H9 (cell line): ENCODE measurements at regions not wholly inside any gene's neighbourhood (a gene's known extent, or its start where the extent isn't known, plus 50 kb on each side); places are given as distances from the start of the nearest gene placed in this dataset.

ENCODE experiments used
- DNase-seq: peaks from one replicate; pipeline ENCODE4 v3.0.0-alpha.2; 2017
- H2AFZ ChIP-seq: one replicate; pipeline ENCODE4 v1.6.1; 2013; ENCODE audit warnings: mild to moderate bottlenecking, low read length, control low read depth, moderate library complexity
- H2AK5ac ChIP-seq: 2 replicates; pipeline ENCODE4 v1.6.1; 2013; ENCODE audit warnings: low read length, control low read depth, mixed read lengths; ENCODE audit not compliant: insufficient read length
- H2BK120ac ChIP-seq: one replicate; pipeline ENCODE4 v1.6.1; 2013; ENCODE audit warnings: low read depth, mild to moderate bottlenecking, low read length, control low read depth, inconsistent platforms; ENCODE audit not compliant: poor library complexity, severe bottlenecking
- H2BK12ac ChIP-seq: 2 replicates; pipeline ENCODE4 v1.6.1; 2013; ENCODE audit warnings: low read length, control low read depth, mixed read lengths, low read depth; ENCODE audit not compliant: insufficient read length
- H2BK15ac ChIP-seq: 2 replicates; pipeline ENCODE4 v1.6.1; 2013; ENCODE audit warnings: low read depth, low read length, control low read depth
- H2BK20ac ChIP-seq: one replicate; pipeline ENCODE4 v1.6.1; 2013; ENCODE audit warnings: low read depth, mild to moderate bottlenecking, low read length, control low read depth, inconsistent platforms; ENCODE audit not compliant: poor library complexity, severe bottlenecking
- H2BK5ac ChIP-seq: 2 replicates; pipeline ENCODE4 v1.6.1; 2013; ENCODE audit warnings: low read length, control low read depth, mixed read lengths; ENCODE audit not compliant: insufficient read length
- H3K14ac ChIP-seq: 2 replicates; pipeline ENCODE4 v1.6.1; 2013; ENCODE audit warnings: low read length, control low read depth; ENCODE audit not compliant: insufficient read depth
- H3K18ac ChIP-seq: 2 replicates; pipeline ENCODE4 v1.6.1; 2013; ENCODE audit warnings: low read depth, mild to moderate bottlenecking, mixed read lengths, low read length, control low read depth; ENCODE audit not compliant: insufficient read length
- H3K23ac ChIP-seq: 2 replicates; pipeline ENCODE4 v1.6.1; 2013; ENCODE audit warnings: low read length, control low read depth, mixed read lengths, low read depth; ENCODE audit not compliant: insufficient read length
- H3K23me2 ChIP-seq: 2 replicates; pipeline ENCODE4 v1.6.1; 2013; ENCODE audit warnings: low read depth, mild to moderate bottlenecking, mixed read lengths, low read length, control low read depth; ENCODE audit not compliant: insufficient read length, poor library complexity, severe bottlenecking
- H3K27ac ChIP-seq: 2 replicates; pipeline ENCODE4 v1.5.1; 2013; ENCODE audit warnings: low read length, control low read depth, mixed read lengths, low read depth; ENCODE audit not compliant: insufficient read length
- H3K27me3 ChIP-seq: 2 replicates; pipeline ENCODE4 v1.6.1; 2013; ENCODE audit warnings: low read length, control low read depth, inconsistent platforms; ENCODE audit not compliant: insufficient read depth
- H3K4ac ChIP-seq: 2 replicates; pipeline ENCODE4 v1.6.1; 2013; ENCODE audit warnings: low read depth, mild to moderate bottlenecking, control low read depth, inconsistent platforms, low read length, moderate library complexity
- H3K4me1 ChIP-seq: 2 replicates; pipeline ENCODE4 v1.6.1; 2013; ENCODE audit warnings: low read length, control low read depth, inconsistent platforms; ENCODE audit not compliant: insufficient read depth
- H3K4me2 ChIP-seq: 2 replicates; pipeline ENCODE4 v1.6.1; 2013; ENCODE audit warnings: low read length, control low read depth, mixed read lengths; ENCODE audit not compliant: insufficient read length, insufficient read depth
- H3K56ac ChIP-seq: 2 replicates; pipeline ENCODE4 v1.6.1; 2013; ENCODE audit warnings: low read depth, mild to moderate bottlenecking, mixed read lengths, low read length, control low read depth; ENCODE audit not compliant: insufficient read length
- H3K79me1 ChIP-seq: 2 replicates; pipeline ENCODE4 v1.6.1; 2013; ENCODE audit warnings: low read depth, mild to moderate bottlenecking, moderate library complexity, low read length, control low read depth, inconsistent platforms; ENCODE audit not compliant: insufficient read depth, poor library complexity, severe bottlenecking
- H3K79me2 ChIP-seq: 2 replicates; pipeline ENCODE4 v1.6.1; 2013; ENCODE audit warnings: low read length, control low read depth, inconsistent platforms; ENCODE audit not compliant: insufficient read depth
- H3K9ac ChIP-seq: 2 replicates; pipeline ENCODE4 v1.6.1; 2013; ENCODE audit warnings: low read length, control low read depth, mixed read lengths; ENCODE audit not compliant: insufficient read length; ENCODE audit errors: extremely low read depth
- H3K9me3 ChIP-seq: one replicate; pipeline ENCODE4 v1.6.1; 2013; ENCODE audit warnings: low read depth, low read length, inconsistent platforms; ENCODE audit not compliant: control insufficient read depth
- H3T11ph ChIP-seq: one replicate; pipeline ENCODE4 v1.6.1; 2013; ENCODE audit warnings: mild to moderate bottlenecking, low read length, control low read depth, inconsistent platforms
- H4K20me1 ChIP-seq: one replicate; pipeline ENCODE4 v1.6.1; 2013; ENCODE audit not compliant: control insufficient read depth, insufficient read length, insufficient read depth
- H4K5ac ChIP-seq: 2 replicates; pipeline ENCODE4 v1.6.1; 2013; ENCODE audit warnings: low read depth, mild to moderate bottlenecking, mixed read lengths, low read length, control low read depth; ENCODE audit not compliant: insufficient read length
- H4K8ac ChIP-seq: replicated peaks from 2 replicates; pipeline ENCODE4 v1.6.1; 2013; ENCODE audit warnings: low read length, control low read depth, mixed read lengths, low read depth; ENCODE audit not compliant: insufficient read length
- H4K91ac ChIP-seq: 2 replicates; pipeline ENCODE4 v1.6.1; 2013; ENCODE audit warnings: low read depth, mild to moderate bottlenecking, moderate library complexity, mixed read lengths, low read length, control low read depth; ENCODE audit not compliant: insufficient read length
- H3K27ac Mint-ChIP-seq, 3 experiments: 2 replicates in 2 of 3; 3 replicates in 1 of 3; pipeline ENCODE4 v1.8.0; 2020 to 2021; ENCODE audit warnings: mixed read lengths in 3 of 3, mild to moderate bottlenecking in 1 of 3, moderate library complexity in 1 of 3
- H3K27me3 Mint-ChIP-seq: 2 replicates; pipeline ENCODE4 v1.8.0; 2021; ENCODE audit warnings: low read depth, mild to moderate bottlenecking, moderate library complexity, mixed read lengths
- H3K36me3 Mint-ChIP-seq, 3 experiments: 2 replicates in 2 of 3; 3 replicates in 1 of 3; pipeline ENCODE4 v1.8.0; 2020 to 2021; ENCODE audit warnings: low read depth in 3 of 3, mixed read lengths in 3 of 3; ENCODE audit not compliant: insufficient read depth in 1 of 3
- H3K4me1 Mint-ChIP-seq, 2 experiments: 2 replicates each; pipeline ENCODE4 v1.8.0; 2020; ENCODE audit warnings: mixed read lengths in 2 of 2
- H3K4me3 Mint-ChIP-seq, 2 experiments: 2 replicates in 1 of 2; 3 replicates in 1 of 2; pipeline ENCODE4 v1.8.0; 2020 to 2021; ENCODE audit warnings: mild to moderate bottlenecking in 2 of 2, mixed read lengths in 2 of 2, moderate library complexity in 1 of 2
- H3K9me3 Mint-ChIP-seq, 2 experiments: 2 replicates in 1 of 2; 3 replicates in 1 of 2; pipeline ENCODE4 v1.8.0; 2020; ENCODE audit warnings: mild to moderate bottlenecking in 2 of 2, mixed read lengths in 2 of 2, moderate library complexity in 1 of 2
- CTCF ChIP-seq: fragments of 200-600 bp; sonication (generic); conservative IDR thresholded peaks from 3 replicates; pipeline ENCODE4 v1.8.0; 2021; ENCODE audit warnings: antibody characterized with exemption, mild to moderate bottlenecking
- WGBS: extraction: QIAGEN DNeasy Blood & Tissue Kit; methylation state at CpG from one replicate; pipeline ENCODE4 v1.1.7; 2013; ENCODE audit warnings: missing lambda C conversion rate, low lambda C conversion rate, mixed read lengths; ENCODE audit not compliant: insufficient read length; ENCODE audit errors: extremely low coverage; 5-methylcytosine and 5-hydroxymethylcytosine counted together

- no peak overlapping the region for H3K27ac Mint-ChIP-seq
- no peak for DNase-seq
- Histone ChIP-seq H3K27ac (no peak overlapping the region), H3K9me3 (no peaks in the 10 kb centered on the region), H3K14ac (no peak overlapping the region), H3K18ac (no peak overlapping the region), H3K79me1 (no peaks in the 10 kb centered on the region), H4K20me1 (no peaks in the 10 kb centered on the region), H2AK5ac (no peak overlapping the region), H3K4me2 (no peak overlapping the region), H3K9ac (no peak overlapping the region), H2BK20ac (no peak overlapping the region), H3K4ac (no peak overlapping the region), H3K23ac (no peak overlapping the region), H3K27me3 (no peaks in the 10 kb centered on the region), H2BK12ac (no peak overlapping the region), H2BK5ac (no peak overlapping the region), H2BK15ac (no peak overlapping the region), H3K4me1 (no peaks in the 10 kb centered on the region), H3K79me2 (no peaks in the 10 kb centered on the region), H4K8ac (no peak overlapping the region), H2BK120ac (no peak overlapping the region), H4K5ac (no peak overlapping the region), H3T11ph (no peak overlapping the region), H3K56ac (no peak overlapping the region), H4K91ac (no peak overlapping the region), H2AFZ (no peak overlapping the region), H3K23me2 (no peaks in the 10 kb centered on the region)
- no peaks in the 10 kb centered on the region; the same call in 1 of the 2 replicates for H3K27me3 Mint-ChIP-seq
- H3K36me3 Mint-ChIP-seq = 0 out of 7 replicates have a peak, but pooled peaks cover 0 to 2% (median 0%) of the 10 kb centered on the region in 3 experiments
- peaks cover 0 to 12% of the 10 kb centered on the region in 2 experiments; a peak in 3 of 5 replicates for H3K9me3 Mint-ChIP-seq
- no peak overlapping the region for H3K4me3 Mint-ChIP-seq
- WGBS = no CpG with 5 or more reads among the region's 2 CpGs
- no peak for TF ChIP-seq CTCF
- H3K4me1 Mint-ChIP-seq = peaks cover 4 to 5% of the 10 kb centered on the region in 2 experiments
Observed at GRCh38 chr3:55175423-55175822, 247.6 kb upstream of the LRTM1 start.
